ENCODE measurements at regions not wholly inside any gene's neighbourhood (a gene's known extent, or its start where the extent isn't known, plus 50 kb on each side); places are given as distances from the start of the nearest gene placed in this dataset.

DNA sequence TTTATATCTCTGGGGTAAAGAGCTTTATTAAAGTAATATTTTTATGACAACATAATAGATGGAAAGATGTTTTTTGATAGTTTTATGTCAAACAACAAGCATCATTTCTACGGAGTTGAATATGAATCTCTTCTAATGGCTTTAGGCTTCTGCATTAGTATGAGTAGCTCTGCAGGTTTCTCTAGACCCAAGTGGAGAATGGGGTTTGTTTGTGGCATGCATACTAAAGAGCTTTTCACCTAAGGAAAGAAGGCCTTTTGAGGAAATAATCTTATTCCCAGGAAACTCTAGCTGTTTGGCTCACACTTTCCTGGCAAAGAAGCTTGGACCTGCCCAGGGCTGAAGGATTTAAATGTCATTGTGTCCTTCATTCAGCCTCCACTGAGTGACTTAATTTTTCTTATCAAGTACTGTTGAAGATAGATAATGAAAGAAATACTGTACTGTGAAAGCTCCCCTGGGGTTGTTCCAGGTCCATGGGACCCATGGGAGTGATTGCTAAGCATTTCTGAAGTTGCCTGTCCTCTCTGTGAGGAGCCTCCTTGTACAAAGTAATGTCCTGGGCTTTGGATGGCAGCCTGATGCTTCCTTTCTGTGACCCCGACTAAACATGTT, 469.3 kb downstream of the LRIG3 start:
- DNase-seq: no peak
- H3K9me3 ChIP-seq: no peaks in the 10 kb centered on the region
- H3K27ac ChIP-seq: no peak overlapping the region
- TF ChIP-seq, protein P1, sequence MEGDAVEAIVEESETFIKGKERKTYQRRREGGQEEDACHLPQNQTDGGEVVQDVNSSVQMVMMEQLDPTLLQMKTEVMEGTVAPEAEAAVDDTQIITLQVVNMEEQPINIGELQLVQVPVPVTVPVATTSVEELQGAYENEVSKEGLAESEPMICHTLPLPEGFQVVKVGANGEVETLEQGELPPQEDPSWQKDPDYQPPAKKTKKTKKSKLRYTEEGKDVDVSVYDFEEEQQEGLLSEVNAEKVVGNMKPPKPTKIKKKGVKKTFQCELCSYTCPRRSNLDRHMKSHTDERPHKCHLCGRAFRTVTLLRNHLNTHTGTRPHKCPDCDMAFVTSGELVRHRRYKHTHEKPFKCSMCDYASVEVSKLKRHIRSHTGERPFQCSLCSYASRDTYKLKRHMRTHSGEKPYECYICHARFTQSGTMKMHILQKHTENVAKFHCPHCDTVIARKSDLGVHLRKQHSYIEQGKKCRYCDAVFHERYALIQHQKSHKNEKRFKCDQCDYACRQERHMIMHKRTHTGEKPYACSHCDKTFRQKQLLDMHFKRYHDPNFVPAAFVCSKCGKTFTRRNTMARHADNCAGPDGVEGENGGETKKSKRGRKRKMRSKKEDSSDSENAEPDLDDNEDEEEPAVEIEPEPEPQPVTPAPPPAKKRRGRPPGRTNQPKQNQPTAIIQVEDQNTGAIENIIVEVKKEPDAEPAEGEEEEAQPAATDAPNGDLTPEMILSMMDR (IDR thresholded peaks at IDR 0.05): no peak
- intact Hi-C loops (cut with DNase I): no loop called here
- no peak for ATAC-seq
- H3K27me3 ChIP-seq: no peaks in the 10 kb centered on the region
- no peaks in the 10 kb centered on the region for H3K4me1 ChIP-seq
- no peaks in the 10 kb centered on the region for H3K36me3 ChIP-seq
- H3K4me3 ChIP-seq: no peak overlapping the region

DNA sequence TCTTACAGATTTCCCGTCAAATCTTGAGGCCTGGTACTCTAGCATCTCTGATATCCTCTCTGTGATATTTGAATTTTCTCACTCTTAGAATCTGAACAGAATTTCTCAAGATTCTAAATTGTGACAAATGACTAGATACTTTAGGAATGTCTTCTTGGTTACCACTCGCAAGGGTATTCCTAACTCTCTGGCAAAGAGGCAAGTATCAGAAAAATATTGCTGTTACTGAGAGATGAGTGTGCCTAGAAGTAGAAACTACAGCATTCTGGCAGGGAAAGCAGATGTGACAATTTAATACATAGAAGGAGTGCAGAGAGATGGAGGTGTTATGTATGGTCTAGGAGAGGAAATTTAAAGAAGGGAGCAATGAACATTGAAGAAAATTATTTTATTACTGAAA, 467.8 kb downstream of the LRIG3 start:
- ATAC-seq: no peak
- no peak overlapping the region for H3K4me3 ChIP-seq
- no peak for DNase-seq
- no peaks in the 10 kb centered on the region for H3K4me1 ChIP-seq
- no peaks in the 10 kb centered on the region for H3K36me3 ChIP-seq
- no peak overlapping the region for H3K27ac ChIP-seq
- H3K27me3 ChIP-seq: no peaks in the 10 kb centered on the region
- TF ChIP-seq, protein P1 (IDR thresholded peaks at IDR 0.05): no peak
- no peaks in the 10 kb centered on the region for H3K9me3 ChIP-seq
- intact Hi-C loops (cut with DNase I): no loop called here

DNA sequence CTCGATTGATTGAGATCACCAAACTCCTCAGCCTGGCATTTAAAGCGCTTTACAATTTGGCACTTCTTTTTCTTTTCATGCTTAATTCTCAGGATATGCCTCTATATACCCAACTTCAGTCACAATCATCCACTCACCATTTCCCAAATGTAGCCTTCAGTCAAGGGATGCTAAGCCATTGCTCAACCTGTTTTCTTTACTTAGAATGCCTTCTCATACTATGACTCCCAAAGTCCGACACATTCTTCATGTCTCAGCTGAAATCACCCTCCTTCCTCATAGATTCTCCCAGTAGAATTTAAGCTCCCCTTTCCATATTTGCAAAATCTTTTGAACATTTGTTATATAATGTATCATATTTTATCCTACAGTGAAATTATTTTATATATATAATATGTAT, 467.0 kb downstream of the LRIG3 start:
- Histone ChIP-seq H3K27ac (no peak overlapping the region), H3K4me1 (no peaks in the 10 kb centered on the region), H3K36me3 (no peaks in the 10 kb centered on the region), H3K27me3 (no peaks in the 10 kb centered on the region), H3K9me3 (no peaks in the 10 kb centered on the region), H3K4me3 (no peak overlapping the region)
- intact Hi-C loops (cut with DNase I): no loop called here
- TF ChIP-seq, protein P1 (IDR thresholded peaks at IDR 0.05): no peak
- no peak for ATAC-seq
- DNase-seq: no peak

DNA sequence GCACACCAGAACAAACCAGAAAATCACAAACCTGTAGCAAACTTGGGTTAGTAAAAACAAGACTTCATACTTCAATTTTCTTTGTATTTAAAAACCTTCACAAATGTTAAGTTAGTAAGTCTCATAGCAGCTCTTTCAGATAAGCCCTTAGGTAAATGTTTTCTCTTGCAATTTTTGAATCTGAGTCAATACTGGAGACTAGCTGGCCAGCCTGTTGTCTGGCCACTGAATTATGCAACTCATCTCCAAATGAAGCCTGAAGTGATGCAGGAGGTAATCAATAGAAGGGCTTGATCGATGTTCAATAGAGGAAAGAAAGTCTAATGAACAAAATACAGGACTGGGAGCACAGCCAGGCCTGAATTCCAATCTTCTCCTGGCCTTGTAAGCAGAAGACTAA, 465.2 kb downstream of the LRIG3 start:
- DNase-seq: no peak
- no peaks in the 10 kb centered on the region for H3K27me3 ChIP-seq
- no peak overlapping the region for H3K4me3 ChIP-seq
- H3K9me3 ChIP-seq: no peaks in the 10 kb centered on the region
- H3K4me1 ChIP-seq: no peaks in the 10 kb centered on the region
- no peaks in the 10 kb centered on the region for H3K36me3 ChIP-seq
- H3K27ac ChIP-seq: no peak overlapping the region
- TF ChIP-seq, protein P1 (IDR thresholded peaks at IDR 0.05): no peak
- intact Hi-C loops (cut with DNase I): no loop called here
- ATAC-seq: no peak

DNA sequence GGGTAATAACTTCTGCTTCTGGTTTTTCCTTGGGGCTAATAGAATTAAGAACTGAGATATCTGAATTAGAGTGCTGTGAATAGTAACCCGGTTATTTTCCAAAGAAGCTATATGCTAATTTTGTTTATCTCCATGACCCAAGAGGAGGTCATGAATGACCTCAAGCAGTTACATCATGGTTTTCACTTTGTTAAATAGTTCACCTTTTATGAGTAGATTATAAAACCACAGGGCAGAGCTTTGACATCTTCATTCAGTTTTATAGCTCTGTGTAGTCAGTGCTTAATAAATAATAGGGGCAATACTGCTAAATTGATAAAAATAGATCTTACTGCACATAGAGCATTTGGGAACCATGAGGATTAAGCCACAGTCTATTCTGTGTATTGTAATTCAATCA, 462.2 kb downstream of the LRIG3 start:
- H3K4me3 ChIP-seq: no peak overlapping the region
- H3K4me1 ChIP-seq: no peaks in the 10 kb centered on the region
- no peak for ATAC-seq
- H3K36me3 ChIP-seq: no peaks in the 10 kb centered on the region
- TF ChIP-seq, protein P1 (IDR thresholded peaks at IDR 0.05): no peak
- no peaks in the 10 kb centered on the region for H3K27me3 ChIP-seq
- no peaks in the 10 kb centered on the region for H3K9me3 ChIP-seq
- no peak overlapping the region for H3K27ac ChIP-seq
- intact Hi-C loops (cut with DNase I): no loop called here
- no peak for DNase-seq

DNA sequence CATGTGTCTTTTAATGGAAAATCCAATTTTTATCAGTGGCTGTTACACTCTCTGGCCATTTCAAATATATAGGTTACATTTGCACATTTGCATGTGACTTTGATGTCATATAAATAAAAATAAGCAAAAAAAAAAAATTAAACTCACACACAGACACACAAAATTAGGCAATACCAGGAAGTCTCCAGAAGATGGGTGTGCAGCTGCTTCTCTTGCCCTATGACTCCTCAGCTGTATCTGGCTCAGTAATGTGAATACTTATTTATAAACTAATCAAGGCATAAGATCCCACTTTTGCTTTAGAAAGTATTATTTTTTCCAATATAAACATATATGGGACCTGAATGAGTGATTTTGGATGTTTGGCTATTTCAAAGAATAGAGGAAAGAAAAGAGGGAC, 461.1 kb downstream of the LRIG3 start:
- DNase-seq (no peak), ATAC-seq (no peak)
- intact Hi-C loops (cut with DNase I): no loop called here
- no peaks in the 10 kb centered on the region for H3K27me3 ChIP-seq
- H3K4me1 ChIP-seq: no peaks in the 10 kb centered on the region
- TF ChIP-seq, protein P1 (IDR thresholded peaks at IDR 0.05): no peak
- H3K4me3 ChIP-seq: no peak overlapping the region
- no peak overlapping the region for H3K27ac ChIP-seq
- no peaks in the 10 kb centered on the region for H3K9me3 ChIP-seq
- H3K36me3 ChIP-seq: no peaks in the 10 kb centered on the region
